ENCODE measurements at regions not wholly inside any gene's neighbourhood (a gene's known extent, or its start where the extent isn't known, plus 50 kb on each side); places are given as distances from the start of the nearest gene placed in this dataset.

GRCh38 chr3:154932633-154933032 lies 147.5 kb upstream of the MME start:
- TF ChIP-seq CTCF (IDR thresholded peaks at IDR 0.05; ENCODE audit: poor library complexity) (no peak), EZH2 (IDR thresholded peaks at IDR 0.05; ENCODE audit: borderline replicate concordance) (no peak)

Data from hepatocyte (in vitro differentiated cells).